Neuron (in vitro differentiated cells): ENCODE measurements at regions not wholly inside any gene's neighbourhood (a gene's known extent, or its start where the extent isn't known, plus 50 kb on each side); places are given as distances from the start of the nearest gene placed in this dataset.

Experiments
- H2AFZ ChIP-seq: one replicate; pipeline ENCODE4 v1.6.1; 2013; ENCODE audit warnings: low read depth, mild to moderate bottlenecking, inconsistent platforms, low read length, moderate library complexity
- H3K27me3 ChIP-seq: one replicate; pipeline ENCODE4 v1.6.1; 2013; ENCODE audit warnings: low read length; ENCODE audit not compliant: insufficient read depth
- H3K36me3 ChIP-seq: one replicate; pipeline ENCODE4 v1.6.1; 2013; ENCODE audit warnings: low read length; ENCODE audit not compliant: insufficient read depth
- H3K4me1 ChIP-seq: one replicate; pipeline ENCODE4 v1.6.1; 2013; ENCODE audit warnings: low read length; ENCODE audit not compliant: insufficient read depth
- H3K4me3 ChIP-seq: 2 replicates; pipeline ENCODE4 v1.5.1; 2013; ENCODE audit warnings: mild to moderate bottlenecking, low read length, moderate library complexity
- H3K9me3 ChIP-seq: one replicate; pipeline ENCODE4 v1.6.1; 2013; ENCODE audit warnings: low read length

- Histone ChIP-seq H2AFZ (no peak overlapping the region), H3K4me1 (no peaks in the 10 kb centered on the region), H3K4me3 (no peak overlapping the region), H3K36me3 (no peaks in the 10 kb centered on the region), H3K9me3 (no peaks in the 10 kb centered on the region), H3K27me3 (no peaks in the 10 kb centered on the region)
Measured at GRCh38 chr2:216299588-216299987, 72.7 kb downstream of the MARCHF4 start.

DNA sequence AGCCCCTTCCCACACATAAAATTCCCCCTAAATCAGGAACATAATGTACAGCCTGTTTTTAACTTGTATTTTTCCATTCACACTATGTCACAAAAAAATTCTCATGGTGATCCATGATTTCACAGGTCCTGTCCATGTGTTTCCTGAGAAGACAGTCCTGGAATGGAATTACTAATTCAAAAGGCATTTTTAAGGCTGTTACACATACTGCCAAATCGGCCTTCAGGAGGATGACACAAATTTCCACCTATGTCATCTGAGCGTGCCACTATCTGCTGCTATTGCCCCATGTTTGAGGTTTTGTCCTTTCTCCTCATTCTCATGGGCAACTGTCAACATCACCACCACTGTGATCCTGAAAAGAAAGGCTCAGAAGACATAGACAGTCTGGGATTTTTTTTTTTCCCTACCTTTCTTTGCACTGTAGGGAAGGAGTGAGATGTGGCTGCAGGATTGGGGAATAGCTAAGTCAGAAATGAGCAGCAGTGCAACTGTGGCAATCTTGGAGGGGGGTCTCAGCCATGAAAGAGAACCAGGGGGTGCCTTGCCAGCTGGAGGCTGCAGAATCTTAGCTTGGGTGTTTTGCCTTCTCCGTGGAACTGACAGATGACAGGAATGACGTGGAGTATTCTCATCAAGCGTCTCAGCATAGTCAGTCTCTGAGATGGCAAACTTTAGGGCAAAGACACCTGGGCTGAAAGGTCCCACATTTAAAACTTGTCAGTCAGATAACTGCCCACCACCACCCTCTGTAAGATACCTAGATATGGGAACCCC, 73.4 kb downstream of the MARCHF4 start:
- H3K27me3 ChIP-seq = no peaks in the 10 kb centered on the region
- H3K4me1 ChIP-seq = no peaks in the 10 kb centered on the region
- H2AFZ ChIP-seq = no peak overlapping the region
- H3K9me3 ChIP-seq = no peaks in the 10 kb centered on the region
- no peaks in the 10 kb centered on the region for H3K36me3 ChIP-seq
- H3K4me3 ChIP-seq = no peak overlapping the region

DNA sequence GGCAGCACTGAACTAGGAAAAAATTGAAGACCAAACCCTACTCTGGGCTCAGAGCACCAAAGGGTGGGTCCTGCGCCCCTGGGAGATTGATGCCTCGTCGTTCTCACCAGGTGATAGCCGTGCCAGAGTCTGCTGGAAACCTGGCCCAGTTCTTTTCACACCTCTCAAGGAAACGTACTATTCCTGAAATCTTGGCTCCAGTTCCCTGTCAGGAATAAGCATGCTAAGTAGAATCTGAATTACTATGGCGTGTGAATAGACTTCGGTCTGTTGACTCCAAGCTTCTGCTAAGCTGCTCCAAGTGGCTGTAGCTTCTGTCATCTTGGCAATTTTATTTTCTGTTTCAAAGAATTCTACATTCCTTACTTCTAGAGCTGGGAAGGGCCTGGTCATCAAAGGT, 75.4 kb downstream of the MARCHF4 start:
- H2AFZ ChIP-seq = no peak overlapping the region
- no peaks in the 10 kb centered on the region for H3K4me1 ChIP-seq
- no peaks in the 10 kb centered on the region for H3K27me3 ChIP-seq
- H3K9me3 ChIP-seq = no peaks in the 10 kb centered on the region
- H3K4me3 ChIP-seq = no peak overlapping the region
- H3K36me3 ChIP-seq = no peaks in the 10 kb centered on the region

DNA sequence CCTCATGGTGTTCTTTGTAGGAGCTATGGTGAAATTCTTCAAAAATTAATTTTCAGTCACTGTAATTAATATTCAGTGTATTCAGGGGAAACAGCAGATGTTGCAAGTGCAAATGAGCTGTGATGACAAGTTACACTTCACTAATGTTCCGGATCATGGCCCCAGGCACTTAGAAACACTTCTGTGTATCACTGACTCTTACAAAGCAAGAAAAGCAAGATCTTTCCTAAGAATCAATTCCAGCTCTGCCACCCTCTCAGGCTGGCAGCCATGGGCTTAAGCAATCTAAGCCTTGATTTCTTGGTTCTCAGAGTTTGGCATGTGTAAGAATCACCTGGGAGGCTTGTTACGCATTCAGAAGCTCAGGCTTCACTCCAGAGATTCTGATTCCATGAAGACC, 78.0 kb downstream of the MARCHF4 start:
- no peak overlapping the region for H3K4me3 ChIP-seq
- no peaks in the 10 kb centered on the region for H3K9me3 ChIP-seq
- no peaks in the 10 kb centered on the region for H3K27me3 ChIP-seq
- H3K36me3 ChIP-seq = no peaks in the 10 kb centered on the region
- H2AFZ ChIP-seq = no peak overlapping the region
- H3K4me1 ChIP-seq = no peaks in the 10 kb centered on the region

GRCh38 chr2:216293883-216294282, 78.4 kb downstream of the MARCHF4 start:
- no peaks in the 10 kb centered on the region for H3K4me1 ChIP-seq
- H3K4me3 ChIP-seq = no peak overlapping the region
- no peak overlapping the region for H2AFZ ChIP-seq
- H3K27me3 ChIP-seq = no peaks in the 10 kb centered on the region
- H3K36me3 ChIP-seq = no peaks in the 10 kb centered on the region
- H3K9me3 ChIP-seq = no peaks in the 10 kb centered on the region

GRCh38 chr2:216292886-216293301, 79.4 kb downstream of the MARCHF4 start:
- no peaks in the 10 kb centered on the region for H3K27me3 ChIP-seq
- H3K9me3 ChIP-seq = no peaks in the 10 kb centered on the region
- H3K4me3 ChIP-seq = no peak overlapping the region
- H2AFZ ChIP-seq = no peak overlapping the region
- H3K4me1 ChIP-seq = peaks cover 4% of the 10 kb centered on the region
- no peaks in the 10 kb centered on the region for H3K36me3 ChIP-seq

DNA sequence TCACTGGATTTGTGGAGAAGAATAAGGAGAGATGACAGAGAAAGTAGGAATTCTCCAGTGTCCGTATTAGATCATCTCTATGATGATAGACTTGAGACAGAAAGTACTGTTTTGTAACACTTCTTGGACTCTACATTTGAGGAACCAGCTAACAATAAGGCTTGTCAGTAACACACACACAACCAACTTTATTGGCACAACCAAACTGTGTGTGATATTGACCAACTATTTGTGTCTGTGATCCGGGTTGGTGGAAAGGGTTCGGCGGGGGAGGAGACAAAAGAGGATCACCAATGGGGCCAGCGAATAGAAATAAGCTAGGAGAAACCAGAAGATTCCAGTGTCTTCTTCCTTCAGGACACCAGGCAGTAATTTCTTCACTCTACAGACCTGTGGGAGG, 79.8 kb downstream of the MARCHF4 start:
- Histone ChIP-seq H3K27me3 (no peaks in the 10 kb centered on the region), H3K9me3 (no peaks in the 10 kb centered on the region), H3K4me3 (no peak overlapping the region), H3K4me1 (peaks cover 4% of the 10 kb centered on the region), H2AFZ (no peak overlapping the region), H3K36me3 (no peaks in the 10 kb centered on the region)

DNA sequence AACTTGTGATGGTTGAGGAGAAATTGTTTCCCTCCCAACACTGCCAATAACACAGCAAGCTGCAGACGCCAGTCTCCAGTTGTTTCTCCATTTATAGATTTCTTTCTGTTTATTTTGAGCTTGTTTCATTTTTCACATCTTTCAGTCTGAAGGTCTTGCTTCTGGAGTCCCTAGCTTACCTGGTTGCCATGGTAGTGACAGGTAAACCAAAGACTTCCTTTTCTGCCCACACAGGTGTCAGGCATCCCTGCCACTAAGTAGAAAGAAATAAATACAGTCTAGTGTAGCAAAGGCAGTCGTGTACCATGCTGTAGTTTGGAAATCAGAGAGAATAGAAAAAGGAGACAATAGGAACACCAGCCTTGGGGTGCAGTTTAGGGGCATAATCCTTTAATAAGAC, 82.8 kb downstream of the MARCHF4 start:
- no peaks in the 10 kb centered on the region for H3K27me3 ChIP-seq
- H2AFZ ChIP-seq = no peak overlapping the region
- no peaks in the 10 kb centered on the region for H3K36me3 ChIP-seq
- no peaks in the 10 kb centered on the region for H3K9me3 ChIP-seq
- H3K4me1 ChIP-seq = peaks cover 4% of the 10 kb centered on the region
- H3K4me3 ChIP-seq = no peak overlapping the region

DNA sequence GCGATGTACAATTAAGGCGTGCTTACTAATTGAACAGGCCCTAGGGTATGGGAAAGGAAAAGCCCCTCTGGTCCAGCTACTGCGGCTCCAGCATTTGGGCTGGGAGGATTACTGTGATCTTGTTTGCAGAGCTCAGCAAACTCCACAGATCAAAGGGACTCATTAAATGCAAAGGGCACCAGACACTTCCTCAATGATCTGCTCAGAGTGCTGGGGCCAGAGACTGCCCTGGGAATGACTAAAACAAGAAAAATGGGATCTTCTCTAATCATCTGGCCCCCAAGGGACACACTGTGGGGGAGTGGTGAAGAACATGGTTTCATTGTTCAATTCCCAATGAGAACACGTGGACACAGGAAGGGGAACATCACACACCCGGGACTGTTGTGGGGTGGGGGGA, 85.0 kb downstream of the MARCHF4 start:
- Histone ChIP-seq H3K4me1 (peaks cover 8% of the 10 kb centered on the region), H3K9me3 (no peaks in the 10 kb centered on the region), H3K27me3 (no peaks in the 10 kb centered on the region), H3K36me3 (no peaks in the 10 kb centered on the region), H2AFZ (no peak overlapping the region), H3K4me3 (no peak overlapping the region)

DNA sequence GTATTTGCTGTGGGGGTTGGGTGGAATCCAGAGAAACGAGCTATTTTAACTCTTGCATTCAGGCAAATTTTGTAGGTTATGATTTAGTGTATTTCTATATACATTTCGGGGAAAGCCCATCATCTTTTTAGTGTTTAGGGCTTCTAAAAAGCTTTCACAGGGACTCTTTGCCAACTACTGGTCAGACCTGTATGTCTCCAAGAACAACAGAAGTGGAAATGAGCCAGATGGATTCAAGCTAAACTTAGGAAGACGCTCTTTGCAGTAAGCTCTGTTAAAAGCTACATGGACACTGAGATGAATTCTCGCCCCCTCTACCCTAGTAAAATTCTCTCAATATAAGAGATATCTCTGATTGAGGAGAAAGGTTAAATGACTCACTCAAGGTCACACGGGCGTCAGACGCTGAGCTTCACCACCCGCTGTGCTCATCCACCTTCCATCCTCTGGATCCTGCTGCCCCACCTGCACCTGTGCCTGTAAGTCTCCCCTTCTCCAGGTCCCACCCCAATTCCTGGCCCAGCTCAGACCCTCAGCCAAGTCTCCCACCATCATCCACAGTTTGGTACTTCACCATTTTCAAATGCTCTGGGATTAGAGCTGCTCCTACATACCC, 85.6 kb downstream of the MARCHF4 start:
- no peaks in the 10 kb centered on the region for H3K9me3 ChIP-seq
- no peaks in the 10 kb centered on the region for H3K27me3 ChIP-seq
- no peak overlapping the region for H2AFZ ChIP-seq
- H3K36me3 ChIP-seq = no peaks in the 10 kb centered on the region
- H3K4me3 ChIP-seq = no peak overlapping the region
- H3K4me1 ChIP-seq = peaks cover 13% of the 10 kb centered on the region

DNA sequence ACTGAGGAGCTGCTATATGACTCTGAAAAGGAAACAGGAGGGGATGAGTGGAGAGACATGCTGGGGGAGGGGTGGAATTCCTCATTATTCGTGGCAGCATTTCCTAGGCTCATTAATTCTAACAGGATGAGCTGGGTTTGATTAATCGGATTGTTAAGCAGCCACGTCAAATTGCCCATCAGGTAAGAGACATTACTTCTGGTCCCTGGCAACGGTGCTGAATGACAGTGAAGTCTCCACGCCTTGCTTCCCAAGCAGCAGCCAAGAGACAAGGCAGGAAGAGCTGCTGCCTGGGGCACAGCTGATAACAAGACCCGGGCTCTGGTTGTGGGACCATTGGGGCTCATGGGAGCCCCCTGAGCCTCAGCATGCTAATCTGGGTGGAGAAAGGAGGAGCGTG, 86.6 kb downstream of the MARCHF4 start:
- Histone ChIP-seq H3K4me1 (peaks cover 17% of the 10 kb centered on the region), H2AFZ (no peak overlapping the region), H3K27me3 (no peaks in the 10 kb centered on the region), H3K36me3 (no peaks in the 10 kb centered on the region), H3K9me3 (no peaks in the 10 kb centered on the region), H3K4me3 (no peak overlapping the region)

DNA sequence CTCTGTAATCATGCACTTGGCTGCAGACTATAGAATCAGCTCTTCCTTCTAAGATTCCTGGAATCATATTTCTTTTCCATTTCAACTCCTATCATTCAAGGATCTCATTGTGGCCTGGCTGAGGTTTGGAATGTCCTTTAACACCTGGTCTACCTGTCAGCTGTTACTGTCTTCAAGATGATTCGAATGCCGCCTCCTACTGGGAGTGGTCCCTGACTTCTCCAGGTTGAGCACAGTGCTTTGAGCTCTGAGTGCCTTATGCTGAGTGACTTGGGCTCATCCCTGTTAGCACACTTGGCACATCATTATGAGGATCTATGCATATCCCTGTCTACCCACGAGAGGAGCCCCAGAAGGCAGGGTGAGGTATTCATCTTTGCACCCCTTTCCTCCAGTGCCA, 87.6 kb downstream of the MARCHF4 start:
- H3K36me3 ChIP-seq = no peaks in the 10 kb centered on the region
- H3K4me1 ChIP-seq = peaks cover 17% of the 10 kb centered on the region
- no peaks in the 10 kb centered on the region for H3K27me3 ChIP-seq
- no peak overlapping the region for H2AFZ ChIP-seq
- no peak overlapping the region for H3K4me3 ChIP-seq
- H3K9me3 ChIP-seq = no peaks in the 10 kb centered on the region

GRCh38 chr2:216283038-216283900, 89.0 kb downstream of the MARCHF4 start:
- no peak overlapping the region for H2AFZ ChIP-seq
- no peak overlapping the region for H3K4me3 ChIP-seq
- H3K9me3 ChIP-seq = no peaks in the 10 kb centered on the region
- no peaks in the 10 kb centered on the region for H3K27me3 ChIP-seq
- no peaks in the 10 kb centered on the region for H3K36me3 ChIP-seq
- peaks cover 13% of the 10 kb centered on the region for H3K4me1 ChIP-seq
